Testis (tissue), 2 donors: ENCODE measurements at regions not wholly inside any gene's neighbourhood (a gene's known extent, or its start where the extent isn't known, plus 50 kb on each side); places are given as distances from the start of the nearest gene placed in this dataset.

ENCODE experiments used
- DNase-seq: peaks from one replicate; pipeline ENCODE4 v3.0.0-alpha.2; 2019
- H3K27ac ChIP-seq, 2 donors: fragments of 200-600 bp; sonication (generic); one replicate each; pipeline ENCODE4 v1.5.1; 2019
- H3K27me3 ChIP-seq: fragments of 200-600 bp; sonication (generic); one replicate; pipeline ENCODE4 v1.5.1; 2019
- H3K36me3 ChIP-seq: fragments of 200-600 bp; sonication (generic); one replicate; pipeline ENCODE4 v1.5.1; 2017; ENCODE audit warnings: low read depth; ENCODE audit errors: missing control alignments
- H3K4me1 ChIP-seq: fragments of 200-600 bp; sonication (generic); one replicate; pipeline ENCODE4 v1.5.1; 2019
- H3K4me3 ChIP-seq, 2 donors: fragments of 200-600 bp; sonication (generic); one replicate each; pipeline ENCODE4 v1.5.1; 2017 to 2019
- H3K9me3 ChIP-seq: fragments of 200-600 bp; sonication (generic); one replicate; pipeline ENCODE4 v1.5.1; 2017
- POLR2A ChIP-seq: fragments of 450-650 bp; IDR thresholded peaks from one replicate; pipeline ENCODE4 v1.6.1; 2017; ENCODE audit warnings: antibody characterized with exemption, mild to moderate bottlenecking, moderate library complexity
- WGBS, 2 donors: methylation state at CpG; one replicate each; pipeline ENCODE4 v1.1.5; 2018; 5-methylcytosine and 5-hydroxymethylcytosine counted together
- intact Hi-C: fragments of 100-400 bp; cut with DNase I; formaldehyde crosslinking; loops from one replicate; pipeline ENCODE4 v1.15.1; 2023; ENCODE audit warnings: low total_unique reads
- TF ChIP-seq, protein P1 (sequence below), 3 experiments: fragments of 450-650 bp in 2 of 3; fragments of 200-600 bp in 1 of 3; sonication (generic) in 1 of 3; IDR thresholded peaks; one replicate each; pipeline ENCODE4 v1.5.1; 2016 to 2019; ENCODE audit warnings: antibody characterized with exemption in 3 of 3, mild to moderate bottlenecking in 2 of 3, moderate library complexity in 1 of 3

DNA sequence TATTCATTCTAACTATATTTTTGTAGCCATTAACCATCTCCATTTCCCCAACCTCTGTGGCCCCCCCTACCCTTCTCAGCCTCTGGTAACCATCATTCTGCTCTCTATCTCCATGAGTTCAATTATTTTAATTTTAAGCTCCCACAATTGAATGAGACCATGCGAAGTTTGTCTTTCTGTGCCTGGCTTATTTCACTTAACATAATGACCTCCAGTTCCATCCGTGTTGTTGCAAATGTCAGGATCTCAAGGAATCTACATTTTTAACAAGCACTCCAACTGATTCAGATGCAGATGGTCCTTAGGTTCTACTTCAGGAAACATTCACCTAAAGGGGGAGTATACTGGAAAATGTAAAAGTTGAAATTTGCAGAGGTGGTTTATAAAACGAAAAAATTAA lies 60.2 kb upstream of the PTPN12 start:
- Histone ChIP-seq H3K36me3 (no peaks in the 10 kb centered on the region), H3K27ac (no peak overlapping the region), H3K4me3 (no peak overlapping the region), H3K4me1 (no peaks in the 10 kb centered on the region), H3K27me3 (no peaks in the 10 kb centered on the region), H3K9me3 (no peaks in the 10 kb centered on the region)
- intact Hi-C loops, result no loop called here
- TF ChIP-seq, protein P1, sequence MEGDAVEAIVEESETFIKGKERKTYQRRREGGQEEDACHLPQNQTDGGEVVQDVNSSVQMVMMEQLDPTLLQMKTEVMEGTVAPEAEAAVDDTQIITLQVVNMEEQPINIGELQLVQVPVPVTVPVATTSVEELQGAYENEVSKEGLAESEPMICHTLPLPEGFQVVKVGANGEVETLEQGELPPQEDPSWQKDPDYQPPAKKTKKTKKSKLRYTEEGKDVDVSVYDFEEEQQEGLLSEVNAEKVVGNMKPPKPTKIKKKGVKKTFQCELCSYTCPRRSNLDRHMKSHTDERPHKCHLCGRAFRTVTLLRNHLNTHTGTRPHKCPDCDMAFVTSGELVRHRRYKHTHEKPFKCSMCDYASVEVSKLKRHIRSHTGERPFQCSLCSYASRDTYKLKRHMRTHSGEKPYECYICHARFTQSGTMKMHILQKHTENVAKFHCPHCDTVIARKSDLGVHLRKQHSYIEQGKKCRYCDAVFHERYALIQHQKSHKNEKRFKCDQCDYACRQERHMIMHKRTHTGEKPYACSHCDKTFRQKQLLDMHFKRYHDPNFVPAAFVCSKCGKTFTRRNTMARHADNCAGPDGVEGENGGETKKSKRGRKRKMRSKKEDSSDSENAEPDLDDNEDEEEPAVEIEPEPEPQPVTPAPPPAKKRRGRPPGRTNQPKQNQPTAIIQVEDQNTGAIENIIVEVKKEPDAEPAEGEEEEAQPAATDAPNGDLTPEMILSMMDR (IDR thresholded peaks at IDR 0.05), result no peak
- no peak for TF ChIP-seq POLR2A
- 83 to 91% methylated on average over 3 of the region's 3 CpGs for WGBS, 2 donors
- no peak for DNase-seq

- Histone ChIP-seq H3K27ac (no peak overlapping the region), H3K4me1 (no peaks in the 10 kb centered on the region), H3K27me3 (no peaks in the 10 kb centered on the region), H3K4me3 (no peak overlapping the region), H3K9me3 (no peaks in the 10 kb centered on the region), H3K36me3 (no peaks in the 10 kb centered on the region)
- no peak for DNase-seq
- TF ChIP-seq, protein P1 (IDR thresholded peaks at IDR 0.05), result no peak
- TF ChIP-seq POLR2A, result no peak
- intact Hi-C loops, result no loop called here
Measured at GRCh38 chr7:77475181-77475580, 59.0 kb upstream of the GSAP start.

DNA sequence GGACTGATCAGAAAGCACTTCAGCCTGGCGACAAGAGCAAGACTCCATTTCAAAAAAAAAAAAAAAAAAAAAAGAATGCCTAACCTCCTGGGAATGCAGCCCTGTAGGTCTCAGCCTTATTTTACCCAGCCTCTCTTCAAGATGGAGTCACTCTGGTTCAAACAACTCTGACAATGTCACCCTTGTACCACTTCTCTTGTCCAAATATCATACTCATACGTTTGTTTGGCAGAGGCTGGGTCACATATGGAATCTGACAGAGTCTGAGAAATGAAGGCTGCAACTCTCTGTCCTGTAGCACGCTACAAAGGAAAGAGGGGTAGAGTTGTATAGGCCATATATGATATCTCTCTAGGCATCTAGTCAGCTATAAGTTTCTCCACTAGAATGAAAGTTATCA lies 58.6 kb upstream of the GSAP start:
- WGBS, 2 donors, result 86 to 91% methylated on average over 3 of the region's 3 CpGs
- no peaks in the 10 kb centered on the region for H3K4me1 ChIP-seq
- no peaks in the 10 kb centered on the region for H3K27me3 ChIP-seq
- H3K9me3 ChIP-seq, result no peaks in the 10 kb centered on the region
- TF ChIP-seq, protein P1 (IDR thresholded peaks at IDR 0.05), result no peak
- TF ChIP-seq POLR2A, result no peak
- no peak overlapping the region for H3K27ac ChIP-seq
- H3K4me3 ChIP-seq, result no peak overlapping the region
- DNase-seq, result no peak
- intact Hi-C loops, result no loop called here
- no peaks in the 10 kb centered on the region for H3K36me3 ChIP-seq

DNA sequence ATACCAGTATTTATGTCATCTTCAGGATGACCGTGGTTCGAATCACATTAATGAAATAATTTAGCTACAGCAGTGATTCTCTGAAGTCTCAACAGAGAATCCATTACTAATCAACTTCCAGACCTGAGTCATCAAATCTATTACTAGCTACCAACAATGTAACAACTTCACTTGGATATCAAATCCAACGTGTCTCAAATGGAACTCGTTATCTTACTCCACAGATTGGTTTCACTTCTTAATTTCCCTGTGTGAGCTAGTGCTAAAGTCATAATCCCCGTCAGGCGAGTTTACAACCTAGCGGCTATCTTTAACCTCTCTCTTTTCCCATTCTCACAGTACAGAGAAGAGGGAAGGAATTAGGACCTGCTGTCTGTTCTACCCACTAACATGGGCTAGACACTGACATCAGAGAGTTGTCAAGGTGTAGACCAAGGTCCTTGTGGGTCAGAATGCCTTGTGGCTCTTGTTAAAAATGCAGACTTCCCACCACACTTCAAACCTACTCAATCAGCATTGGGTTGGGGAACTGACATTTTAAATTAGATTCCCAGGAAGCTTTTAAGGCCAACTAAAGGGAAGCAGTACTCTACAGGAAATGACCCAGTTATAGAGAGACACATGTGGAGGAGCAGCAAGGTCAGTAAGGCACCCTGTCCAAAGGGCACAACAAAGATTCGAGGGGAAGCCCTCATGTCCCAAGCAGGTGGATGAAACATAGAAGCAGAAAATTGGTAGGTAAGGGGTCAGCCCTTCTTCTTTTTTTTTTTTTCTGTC lies 57.3 kb upstream of the GSAP start:
- DNase-seq, result no peak
- Histone ChIP-seq H3K4me3 (no peak overlapping the region), H3K27ac (no peak overlapping the region), H3K4me1 (no peaks in the 10 kb centered on the region), H3K9me3 (no peaks in the 10 kb centered on the region), H3K27me3 (no peaks in the 10 kb centered on the region), H3K36me3 (no peaks in the 10 kb centered on the region)
- WGBS, 2 donors, result 70 to 74% methylated on average over 8 of the region's 8 CpGs
- TF ChIP-seq, protein P1 (IDR thresholded peaks at IDR 0.05), result no peak
- TF ChIP-seq POLR2A, result no peak
- intact Hi-C loops, result no loop called here

DNA sequence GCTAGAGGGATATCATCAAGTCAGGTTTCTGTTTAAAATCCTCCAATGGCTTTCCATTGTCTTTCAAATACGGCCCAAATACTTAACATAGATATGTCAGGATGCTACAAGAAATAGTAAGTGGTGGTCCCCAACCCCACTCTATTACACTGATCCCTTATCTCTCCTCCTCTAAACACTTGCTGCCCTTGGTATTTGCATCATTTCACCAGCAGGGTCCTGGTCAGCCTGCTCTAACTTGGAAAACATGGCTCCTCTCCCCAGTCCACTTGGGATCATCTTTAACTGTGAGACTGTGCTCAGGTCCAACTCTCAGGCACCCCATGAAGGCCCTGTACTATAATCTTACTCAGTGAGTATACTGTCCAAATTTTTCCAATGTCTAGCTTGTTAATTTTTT lies 53.8 kb upstream of the GSAP start:
- intact Hi-C loops, result no loop called here
- 94 to 100% methylated on average over 1 of the region's 1 CpG for WGBS, 2 donors
- no peaks in the 10 kb centered on the region for H3K9me3 ChIP-seq
- no peak overlapping the region for H3K27ac ChIP-seq
- no peaks in the 10 kb centered on the region for H3K27me3 ChIP-seq
- DNase-seq, result no peak
- TF ChIP-seq, protein P1 (IDR thresholded peaks at IDR 0.05), result no peak
- no peak for TF ChIP-seq POLR2A
- H3K36me3 ChIP-seq, result no peaks in the 10 kb centered on the region
- no peak overlapping the region for H3K4me3 ChIP-seq
- no peaks in the 10 kb centered on the region for H3K4me1 ChIP-seq
